D721Med (cell line): ENCODE measurements at regions not wholly inside any gene's neighbourhood (a gene's known extent, or its start where the extent isn't known, plus 50 kb on each side); places are given as distances from the start of the nearest gene placed in this dataset.

ENCODE experiments used
- DNase-seq: peaks from one replicate; pipeline ENCODE4 v3.0.0; 2011; ENCODE audit warnings: low spot score; ENCODE audit not compliant: insufficient read length
- FAIRE-seq: peaks from 2 replicates; lab custom pipeline; 2011; peaks lifted over from hg19 to GRCh38; lab: Jason Lieb, UNC
- TF ChIP-seq, protein P1 (sequence below): IDR thresholded peaks from 2 replicates; pipeline ENCODE4 v1.5.1; 2012; ENCODE audit warnings: mild to moderate bottlenecking, control low read depth; ENCODE audit not compliant: insufficient read depth; ENCODE audit errors: missing control alignments

- DNase-seq (no peak), FAIRE-seq (no peak)
These were observed 338.5 kb downstream of the CETN3 start for GRCh38 chr5:90071066-90071465.

DNA sequence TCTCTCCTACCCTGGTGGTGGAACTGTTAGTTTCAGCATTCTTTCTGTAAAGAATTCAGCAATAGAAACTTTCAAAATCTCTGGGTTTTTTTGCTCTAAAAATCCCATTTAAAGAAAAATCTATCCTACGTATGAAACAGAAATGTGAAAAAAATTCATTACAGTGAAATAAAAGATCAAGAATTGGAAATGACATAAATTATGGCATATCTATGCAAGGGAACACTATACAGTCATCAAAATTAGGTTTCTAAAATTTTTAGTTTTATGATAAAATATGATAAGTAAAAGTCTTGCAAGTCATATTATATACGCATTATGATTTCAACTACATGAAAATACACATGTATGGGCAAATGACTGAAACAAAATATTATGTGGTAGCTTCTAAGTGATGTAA lies 342.6 kb downstream of the CETN3 start:
- no peak for DNase-seq
- FAIRE-seq, result no peak
- TF ChIP-seq, protein P1, sequence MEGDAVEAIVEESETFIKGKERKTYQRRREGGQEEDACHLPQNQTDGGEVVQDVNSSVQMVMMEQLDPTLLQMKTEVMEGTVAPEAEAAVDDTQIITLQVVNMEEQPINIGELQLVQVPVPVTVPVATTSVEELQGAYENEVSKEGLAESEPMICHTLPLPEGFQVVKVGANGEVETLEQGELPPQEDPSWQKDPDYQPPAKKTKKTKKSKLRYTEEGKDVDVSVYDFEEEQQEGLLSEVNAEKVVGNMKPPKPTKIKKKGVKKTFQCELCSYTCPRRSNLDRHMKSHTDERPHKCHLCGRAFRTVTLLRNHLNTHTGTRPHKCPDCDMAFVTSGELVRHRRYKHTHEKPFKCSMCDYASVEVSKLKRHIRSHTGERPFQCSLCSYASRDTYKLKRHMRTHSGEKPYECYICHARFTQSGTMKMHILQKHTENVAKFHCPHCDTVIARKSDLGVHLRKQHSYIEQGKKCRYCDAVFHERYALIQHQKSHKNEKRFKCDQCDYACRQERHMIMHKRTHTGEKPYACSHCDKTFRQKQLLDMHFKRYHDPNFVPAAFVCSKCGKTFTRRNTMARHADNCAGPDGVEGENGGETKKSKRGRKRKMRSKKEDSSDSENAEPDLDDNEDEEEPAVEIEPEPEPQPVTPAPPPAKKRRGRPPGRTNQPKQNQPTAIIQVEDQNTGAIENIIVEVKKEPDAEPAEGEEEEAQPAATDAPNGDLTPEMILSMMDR, result no peak

More at GRCh38 chr5:90071066-90071465, 338.5 kb downstream of the CETN3 start:
- TF ChIP-seq, protein P1, result no peak

DNA sequence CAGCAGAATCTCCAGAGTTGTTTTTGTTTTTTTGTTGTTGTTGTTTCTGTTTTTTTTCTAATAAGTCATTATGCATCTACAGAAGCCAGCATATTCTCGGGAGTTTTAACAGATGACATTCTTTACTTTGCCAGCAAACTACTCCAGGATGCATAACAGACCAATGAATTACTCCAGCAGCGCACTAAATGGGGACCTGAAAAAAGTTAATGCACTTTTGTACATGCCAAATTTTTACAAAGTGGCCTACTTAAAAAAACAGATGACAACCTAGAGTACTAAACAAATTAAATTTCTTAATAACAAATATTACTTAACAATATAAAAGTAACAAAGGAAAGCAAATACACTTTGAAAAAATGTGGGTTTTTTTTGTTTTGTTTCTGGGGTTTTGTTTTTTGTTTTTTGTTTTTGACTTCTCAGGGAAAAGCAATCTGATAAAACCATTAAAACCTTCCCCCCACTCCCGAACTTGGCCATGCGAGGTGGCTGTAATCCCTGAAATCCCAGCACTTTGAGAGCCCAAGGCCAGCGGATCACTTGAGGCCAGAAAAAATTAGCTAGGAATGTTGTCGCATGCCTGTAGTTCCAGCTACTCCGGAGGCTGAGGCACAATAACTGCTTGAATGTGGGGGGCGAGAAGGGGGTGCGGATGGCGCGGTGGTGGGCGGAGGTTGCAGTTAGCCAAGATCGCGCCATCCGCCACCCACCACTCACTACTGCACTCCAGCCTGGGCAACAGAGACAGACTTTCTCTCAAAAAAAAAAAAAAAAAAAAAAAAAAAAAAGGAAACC lies 352.4 kb downstream of the CETN3 start:
- FAIRE-seq (no peak), DNase-seq (no peak)
- TF ChIP-seq, protein P1, result no peak

DNA sequence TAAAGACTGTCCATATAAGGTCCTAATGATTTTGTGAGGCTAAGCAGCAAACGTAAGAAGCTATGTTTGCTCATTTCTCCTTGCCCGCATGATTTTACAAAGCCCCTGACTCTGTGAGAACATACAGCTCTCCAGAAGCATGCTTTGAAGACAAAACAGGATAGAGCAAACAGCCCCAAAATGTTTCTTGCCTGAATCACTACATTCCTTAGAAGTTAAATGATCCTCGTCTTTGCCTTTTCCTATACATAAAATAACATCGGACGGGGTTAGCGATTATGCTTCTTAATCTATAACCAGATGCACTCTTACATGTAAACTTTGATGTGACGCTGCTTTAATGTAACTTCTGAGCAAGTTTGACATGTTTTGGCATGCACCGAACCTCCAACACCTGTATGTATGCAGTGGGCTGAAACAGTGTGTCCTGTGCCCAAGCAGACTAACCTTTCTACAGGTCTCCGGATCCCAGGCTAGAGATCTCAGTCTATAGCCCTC lies 353.7 kb downstream of the CETN3 start:
- DNase-seq (no peak), FAIRE-seq (no peak)
- TF ChIP-seq, protein P1, result no peak

GRCh38 chr5:90054612-90055011 lies 354.9 kb downstream of the CETN3 start:
- DNase-seq (no peak), FAIRE-seq (no peak)
- TF ChIP-seq, protein P1, result no peak

DNA sequence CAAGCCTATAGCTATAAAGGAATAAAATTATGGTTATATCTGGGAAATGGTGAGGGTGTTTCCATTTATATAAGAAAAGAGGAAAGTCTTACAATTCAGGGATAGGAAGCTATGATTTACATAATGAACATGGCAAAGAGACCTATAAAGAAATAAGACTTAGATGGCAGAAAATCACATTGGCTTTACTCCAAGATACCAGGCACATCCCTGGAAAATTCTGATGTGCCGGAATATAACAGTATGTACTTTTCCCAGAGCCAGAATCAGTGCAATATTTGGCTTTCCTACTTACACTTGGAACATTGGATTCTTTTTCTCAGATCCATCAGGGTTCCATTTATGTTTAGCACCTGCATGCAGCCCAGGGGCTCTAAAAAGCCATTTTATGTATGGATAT lies 357.8 kb downstream of the CETN3 start:
- FAIRE-seq (no peak), DNase-seq (no peak)
- TF ChIP-seq, protein P1, result no peak

- no peak for DNase-seq
- FAIRE-seq, result no peak
- TF ChIP-seq, protein P1, result no peak
These were observed 359.5 kb downstream of the CETN3 start for GRCh38 chr5:90050103-90050502.
